Hematopoietic multipotent progenitor cell treated with erythropoietin and hydrocortisone succinate and interleukin-3 and kit ligand, for 15 days (in vitro differentiated cells): ENCODE measurements at regions not wholly inside any gene's neighbourhood (a gene's known extent, or its start where the extent isn't known, plus 50 kb on each side); places are given as distances from the start of the nearest gene placed in this dataset.
"Not testable (repeated sequence)": the region's sequence is repeated elsewhere in the genome, so short reads cannot be mapped to it uniquely, and the experiment has no call there.

Experiments
- DNase-seq: peaks from one replicate; pipeline ENCODE4 v3.0.0-alpha.2; 2015; ENCODE audit warnings: low spot score

- DNase-seq = no peak
These were observed 60.5 kb upstream of the PITX1 start for GRCh38 chr5:135094339-135095051.

GRCh38 chr5:135093483-135093882 lies 59.5 kb upstream of the PITX1 start:
- DNase-seq = not testable (repeated sequence)

- no peak for DNase-seq
These were observed 58.4 kb upstream of the PITX1 start for GRCh38 chr5:135092476-135092875.

GRCh38 chr5:135091286-135091685 lies 57.3 kb upstream of the PITX1 start:
- DNase-seq = no peak

GRCh38 chr5:135089912-135090311 lies 55.9 kb upstream of the PITX1 start:
- no peak for DNase-seq

- DNase-seq = no peak
These were observed 54.9 kb upstream of the PITX1 start for GRCh38 chr5:135088911-135089310.

- DNase-seq = no peak
These were observed 53.9 kb upstream of the PITX1 start for GRCh38 chr5:135087950-135088349.

- no peak for DNase-seq
These were observed 52.1 kb upstream of the PITX1 start for GRCh38 chr5:135085936-135086725.

GRCh38 chr5:135085133-135085935 lies 51.3 kb upstream of the PITX1 start:
- DNase-seq = no peak
